ENCODE measurements at regions not wholly inside any gene's neighbourhood (a gene's known extent, or its start where the extent isn't known, plus 50 kb on each side); places are given as distances from the start of the nearest gene placed in this dataset.

- no peak for DNase-seq (ENCODE audit: low read depth in 2 of 2)
Observed at GRCh38 chr14:101480022-101480746, 81.1 kb upstream of the DIO3 start.

GRCh38 chr14:101480747-101481530, 80.4 kb upstream of the DIO3 start:
- DNase-seq (ENCODE audit: low read depth in 2 of 2): no peak

- no peak for DNase-seq (ENCODE audit: low read depth in 2 of 2)
Observed at GRCh38 chr14:101481557-101481956, 79.7 kb upstream of the DIO3 start.

GRCh38 chr14:101482066-101482465, 79.2 kb upstream of the DIO3 start:
- DNase-seq (ENCODE audit: low read depth in 2 of 2): no peak

- DNase-seq (ENCODE audit: low read depth in 2 of 2): no peak
Observed at GRCh38 chr14:101483829-101484228, 77.5 kb upstream of the DIO3 start.

GRCh38 chr14:101489092-101489760, 72.1 kb upstream of the DIO3 start:
- DNase-seq (ENCODE audit: low read depth in 2 of 2): no peak

- DNase-seq (ENCODE audit: low read depth in 2 of 2): no peak
Observed at GRCh38 chr14:101490771-101491170, 70.5 kb upstream of the DIO3 start.

GRCh38 chr14:101491841-101492240, 69.5 kb upstream of the DIO3 start:
- no peak for DNase-seq (ENCODE audit: low read depth in 2 of 2)

- no peak for DNase-seq (ENCODE audit: low read depth in 2 of 2)
Observed at GRCh38 chr14:101492716-101493115, 68.6 kb upstream of the DIO3 start.

GRCh38 chr14:101494826-101495225, 66.5 kb upstream of the DIO3 start:
- no peak for DNase-seq (ENCODE audit: low read depth in 2 of 2)

GRCh38 chr14:101495284-101495683, 66.0 kb upstream of the DIO3 start:
- no peak for DNase-seq (ENCODE audit: low read depth in 2 of 2)

- DNase-seq (ENCODE audit: low read depth in 2 of 2): no peak
Observed at GRCh38 chr14:101495827-101496775, 65.2 kb upstream of the DIO3 start.

- DNase-seq (ENCODE audit: low read depth in 2 of 2): no peak
Observed at GRCh38 chr14:101496776-101497683, 64.3 kb upstream of the DIO3 start.

GRCh38 chr14:101497684-101498525, 63.4 kb upstream of the DIO3 start:
- DNase-seq (ENCODE audit: low read depth in 2 of 2): no peak

GRCh38 chr14:101498526-101498860, 62.8 kb upstream of the DIO3 start:
- DNase-seq (ENCODE audit: low read depth in 2 of 2): no peak

- no peak for DNase-seq (ENCODE audit: low read depth in 2 of 2)
Observed at GRCh38 chr14:101499080-101499479, 62.2 kb upstream of the DIO3 start.

- DNase-seq (ENCODE audit: low read depth in 2 of 2): no peak
Observed at GRCh38 chr14:101499513-101499912, 61.8 kb upstream of the DIO3 start.

- no peak for DNase-seq (ENCODE audit: low read depth in 2 of 2)
Observed at GRCh38 chr14:101500061-101500460, 61.2 kb upstream of the DIO3 start.

GRCh38 chr14:101500681-101501080, 60.6 kb upstream of the DIO3 start:
- DNase-seq (ENCODE audit: low read depth in 2 of 2): no peak

GRCh38 chr14:101501341-101501740, 60.0 kb upstream of the DIO3 start:
- DNase-seq (ENCODE audit: low read depth in 2 of 2): no peak
